Neural cell (in vitro differentiated cells): ENCODE measurements at regions not wholly inside any gene's neighbourhood (a gene's known extent, or its start where the extent isn't known, plus 50 kb on each side); places are given as distances from the start of the nearest gene placed in this dataset.

Experiments used
- H2AFZ ChIP-seq: fragments of 200-600, 300-800 bp; sonication (generic), shearing (Covaris generic); 2 replicates; pipeline ENCODE4 v1.6.0; 2014; ENCODE audit warnings: low read depth, mild to moderate bottlenecking, antibody characterized with exemption, low read length, moderate library complexity
- H3F3A ChIP-seq: fragments of 200-600 bp; shearing (Covaris generic); 2 replicates; pipeline ENCODE4 v1.6.1; 2016; ENCODE audit warnings: mild to moderate bottlenecking, moderate library complexity, mixed read lengths, antibody characterized with exemption, low read length; ENCODE audit not compliant: insufficient read depth, poor library complexity, severe bottlenecking
- H3K27ac ChIP-seq: fragments of 200-600, 300-800 bp; sonication (generic), shearing (Covaris generic); 2 replicates; pipeline ENCODE4 v1.5.1; 2014; ENCODE audit warnings: mild to moderate bottlenecking, low read length, moderate library complexity
- H3K27me3 ChIP-seq: fragments of 300-800, 200-600 bp; sonication (generic), shearing (Covaris generic); 2 replicates; pipeline ENCODE4 v1.6.0; 2014; ENCODE audit warnings: mild to moderate bottlenecking, low read depth, low read length, moderate library complexity; ENCODE audit not compliant: insufficient read depth
- H3K36me3 ChIP-seq: fragments of 300-800, 200-600 bp; sonication (generic), shearing (Covaris generic); 2 replicates; pipeline ENCODE4 v1.5.1; 2014; ENCODE audit warnings: mild to moderate bottlenecking, antibody characterized with exemption, low read length, moderate library complexity; ENCODE audit not compliant: insufficient read depth
- H3K4me2 ChIP-seq: fragments of 300-800, 200-600 bp; sonication (generic), shearing (Covaris generic); 2 replicates; pipeline ENCODE4 v1.6.0; 2014; ENCODE audit warnings: mild to moderate bottlenecking, low read length
- H3K4me3 ChIP-seq: fragments of 300-800, 200-600 bp; sonication (generic), shearing (Covaris generic); 2 replicates; pipeline ENCODE4 v1.5.1; 2014; ENCODE audit warnings: mild to moderate bottlenecking, low read length, moderate library complexity
- H3K79me2 ChIP-seq: fragments of 200-600 bp; shearing (Covaris generic); replicated peaks from 2 replicates; pipeline ENCODE4 v1.6.0; 2014; ENCODE audit warnings: mild to moderate bottlenecking, low read length, moderate library complexity; ENCODE audit not compliant: insufficient read depth
- H3K9ac ChIP-seq: fragments of 300-800, 200-600 bp; sonication (generic), shearing (Covaris generic); 2 replicates; pipeline ENCODE4 v1.6.1; 2016; ENCODE audit warnings: mild to moderate bottlenecking, low read length, mixed read lengths
- H3K9me2 ChIP-seq: fragments of 200-600 bp; shearing (Covaris generic); 2 replicates; pipeline ENCODE4 v1.6.1; 2016; ENCODE audit warnings: mild to moderate bottlenecking, low read length, mixed read lengths; ENCODE audit not compliant: insufficient read depth
- H3K9me3 ChIP-seq: fragments of 200-600, 300-800 bp; sonication (generic), shearing (Covaris generic); 2 replicates; pipeline ENCODE4 v1.6.1; 2016; ENCODE audit warnings: mild to moderate bottlenecking, mixed run types, low read length, moderate library complexity, mixed read lengths
- H4K20me1 ChIP-seq: fragments of 200-600 bp; shearing (Covaris generic); 2 replicates; pipeline ENCODE4 v1.6.1; 2016; ENCODE audit warnings: mild to moderate bottlenecking, mixed run types; ENCODE audit not compliant: insufficient read depth
- EP300 ChIP-seq: fragments of 450-650 bp; conservative IDR thresholded peaks from 2 replicates; pipeline ENCODE4 v1.6.1; 2014; ENCODE audit warnings: antibody characterized with exemption, mild to moderate bottlenecking, moderate library complexity; ENCODE audit not compliant: poor library complexity, severe bottlenecking
- EZH2 ChIP-seq: fragments of 200-600, 300-800 bp; shearing (Covaris generic), sonication (generic); IDR thresholded peaks from 2 replicates; pipeline ENCODE4 v1.6.1; 2014; ENCODE audit warnings: antibody characterized with exemption, low read length, borderline replicate concordance, mild to moderate bottlenecking; ENCODE audit not compliant: insufficient read depth, poor library complexity, severe bottlenecking
- MXI1 ChIP-seq: fragments of 450-650 bp; conservative IDR thresholded peaks from 2 replicates; pipeline ENCODE4 v1.6.1; 2014; ENCODE audit warnings: antibody characterized with exemption, mild to moderate bottlenecking; ENCODE audit not compliant: poor library complexity, severe bottlenecking
- POLR2AphosphoS5 ChIP-seq: IDR thresholded peaks from 2 replicates; pipeline ENCODE4 v1.6.1; 2012
- RAD21 ChIP-seq: fragments of 450-650 bp; conservative IDR thresholded peaks from 2 replicates; pipeline ENCODE4 v1.6.1; 2014; ENCODE audit warnings: antibody characterized with exemption, mild to moderate bottlenecking, moderate library complexity
- SMC3 ChIP-seq: fragments of 450-650 bp; conservative IDR thresholded peaks from 2 replicates; pipeline ENCODE4 v1.6.1; 2014; ENCODE audit warnings: antibody characterized with exemption, mild to moderate bottlenecking, moderate library complexity; ENCODE audit not compliant: poor library complexity
- TAF1 ChIP-seq: IDR thresholded peaks from 2 replicates; pipeline ENCODE4 v1.6.1; 2012; ENCODE audit warnings: low read depth
- TF ChIP-seq, protein P1 (sequence below): IDR thresholded peaks from 2 replicates; pipeline ENCODE4 v1.6.1; 2012; ENCODE audit warnings: borderline replicate concordance
- TF ChIP-seq, protein P2 (sequence below): fragments of 450-650 bp; IDR thresholded peaks from 2 replicates; pipeline ENCODE4 v1.5.1; 2014; ENCODE audit warnings: antibody characterized with exemption, mild to moderate bottlenecking, moderate library complexity; ENCODE audit not compliant: poor library complexity, severe bottlenecking

DNA sequence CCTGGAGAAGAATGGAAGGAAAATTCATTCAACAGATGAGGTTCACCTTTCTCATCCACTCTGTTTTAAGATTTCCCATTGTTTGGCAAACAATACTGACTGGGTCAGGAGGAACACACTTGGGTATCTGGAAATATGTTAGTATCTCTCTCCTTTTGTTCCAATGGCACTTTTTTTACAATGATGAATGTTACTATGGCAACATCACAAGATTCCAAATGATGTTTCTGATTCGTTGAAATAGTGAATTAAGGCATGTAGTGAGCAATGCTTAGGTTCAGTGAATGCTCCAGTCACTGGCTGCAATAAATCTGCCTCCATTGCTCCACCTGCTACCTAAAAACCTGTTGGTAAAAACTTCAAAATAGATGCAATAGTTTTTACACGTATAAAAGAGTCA is 392.8 kb downstream of the DNAH5 start:
- Histone ChIP-seq H3K4me3 (no peak overlapping the region), H3F3A (no peaks in the 10 kb centered on the region), H3K9me3 (no peaks in the 10 kb centered on the region), H3K27ac (peak overlapping the region; percentile 62), H3K9me2 (no peaks in the 10 kb centered on the region), H2AFZ (peak overlapping the region; percentile 45), H3K36me3 (no peaks in the 10 kb centered on the region), H4K20me1 (no peaks in the 10 kb centered on the region), H3K4me2 (no peak overlapping the region), H3K9ac (peak overlapping the region; percentile 13), H3K27me3 (no peaks in the 10 kb centered on the region), H3K79me2 (no peaks in the 10 kb centered on the region)
- peak; percentile 10 for TF ChIP-seq RAD21
- no peak for TF ChIP-seq TAF1
- no peak for TF ChIP-seq POLR2AphosphoS5
- TF ChIP-seq EZH2, result no peak
- TF ChIP-seq SMC3, result no peak

DNA sequence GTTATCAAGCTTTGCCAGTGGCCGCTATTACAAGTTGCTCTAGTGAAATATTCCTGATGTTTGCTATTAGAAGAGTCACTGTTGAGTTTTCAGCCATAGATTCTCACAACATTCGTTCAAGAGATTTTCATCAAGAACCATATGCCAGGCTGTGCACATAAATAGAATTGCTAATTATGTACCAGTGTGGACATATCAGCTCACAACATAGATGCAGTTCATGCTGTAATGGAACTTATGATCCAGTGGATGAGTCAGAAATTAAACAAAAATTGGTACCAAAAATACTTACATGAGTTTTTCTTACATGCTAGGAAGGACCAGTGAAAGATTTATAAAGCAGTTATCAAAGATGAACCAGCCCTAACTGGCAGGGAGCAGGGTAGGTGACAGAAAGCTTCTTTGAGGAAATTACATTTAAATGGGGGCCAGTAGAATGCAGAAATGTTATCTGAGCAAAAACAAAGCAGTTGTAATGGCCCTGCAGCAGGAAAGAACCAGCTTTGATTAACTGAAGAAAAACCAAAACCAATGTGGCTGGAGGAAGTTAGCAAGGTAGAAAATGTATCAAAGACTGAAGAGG is 404.2 kb downstream of the DNAH5 start:
- TF ChIP-seq TAF1 (no peak), EZH2 (no peak), SMC3 (no peak), EP300 (no peak), MXI1 (no peak), POLR2AphosphoS5 (no peak), RAD21 (no peak)
- TF ChIP-seq, protein P1, sequence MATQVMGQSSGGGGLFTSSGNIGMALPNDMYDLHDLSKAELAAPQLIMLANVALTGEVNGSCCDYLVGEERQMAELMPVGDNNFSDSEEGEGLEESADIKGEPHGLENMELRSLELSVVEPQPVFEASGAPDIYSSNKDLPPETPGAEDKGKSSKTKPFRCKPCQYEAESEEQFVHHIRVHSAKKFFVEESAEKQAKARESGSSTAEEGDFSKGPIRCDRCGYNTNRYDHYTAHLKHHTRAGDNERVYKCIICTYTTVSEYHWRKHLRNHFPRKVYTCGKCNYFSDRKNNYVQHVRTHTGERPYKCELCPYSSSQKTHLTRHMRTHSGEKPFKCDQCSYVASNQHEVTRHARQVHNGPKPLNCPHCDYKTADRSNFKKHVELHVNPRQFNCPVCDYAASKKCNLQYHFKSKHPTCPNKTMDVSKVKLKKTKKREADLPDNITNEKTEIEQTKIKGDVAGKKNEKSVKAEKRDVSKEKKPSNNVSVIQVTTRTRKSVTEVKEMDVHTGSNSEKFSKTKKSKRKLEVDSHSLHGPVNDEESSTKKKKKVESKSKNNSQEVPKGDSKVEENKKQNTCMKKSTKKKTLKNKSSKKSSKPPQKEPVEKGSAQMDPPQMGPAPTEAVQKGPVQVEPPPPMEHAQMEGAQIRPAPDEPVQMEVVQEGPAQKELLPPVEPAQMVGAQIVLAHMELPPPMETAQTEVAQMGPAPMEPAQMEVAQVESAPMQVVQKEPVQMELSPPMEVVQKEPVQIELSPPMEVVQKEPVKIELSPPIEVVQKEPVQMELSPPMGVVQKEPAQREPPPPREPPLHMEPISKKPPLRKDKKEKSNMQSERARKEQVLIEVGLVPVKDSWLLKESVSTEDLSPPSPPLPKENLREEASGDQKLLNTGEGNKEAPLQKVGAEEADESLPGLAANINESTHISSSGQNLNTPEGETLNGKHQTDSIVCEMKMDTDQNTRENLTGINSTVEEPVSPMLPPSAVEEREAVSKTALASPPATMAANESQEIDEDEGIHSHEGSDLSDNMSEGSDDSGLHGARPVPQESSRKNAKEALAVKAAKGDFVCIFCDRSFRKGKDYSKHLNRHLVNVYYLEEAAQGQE, result no peak
- TF ChIP-seq, protein P2, sequence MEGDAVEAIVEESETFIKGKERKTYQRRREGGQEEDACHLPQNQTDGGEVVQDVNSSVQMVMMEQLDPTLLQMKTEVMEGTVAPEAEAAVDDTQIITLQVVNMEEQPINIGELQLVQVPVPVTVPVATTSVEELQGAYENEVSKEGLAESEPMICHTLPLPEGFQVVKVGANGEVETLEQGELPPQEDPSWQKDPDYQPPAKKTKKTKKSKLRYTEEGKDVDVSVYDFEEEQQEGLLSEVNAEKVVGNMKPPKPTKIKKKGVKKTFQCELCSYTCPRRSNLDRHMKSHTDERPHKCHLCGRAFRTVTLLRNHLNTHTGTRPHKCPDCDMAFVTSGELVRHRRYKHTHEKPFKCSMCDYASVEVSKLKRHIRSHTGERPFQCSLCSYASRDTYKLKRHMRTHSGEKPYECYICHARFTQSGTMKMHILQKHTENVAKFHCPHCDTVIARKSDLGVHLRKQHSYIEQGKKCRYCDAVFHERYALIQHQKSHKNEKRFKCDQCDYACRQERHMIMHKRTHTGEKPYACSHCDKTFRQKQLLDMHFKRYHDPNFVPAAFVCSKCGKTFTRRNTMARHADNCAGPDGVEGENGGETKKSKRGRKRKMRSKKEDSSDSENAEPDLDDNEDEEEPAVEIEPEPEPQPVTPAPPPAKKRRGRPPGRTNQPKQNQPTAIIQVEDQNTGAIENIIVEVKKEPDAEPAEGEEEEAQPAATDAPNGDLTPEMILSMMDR, result no peak
- Histone ChIP-seq H3K36me3 (no peaks in the 10 kb centered on the region), H3K4me3 (no peak overlapping the region), H4K20me1 (no peaks in the 10 kb centered on the region), H3K27me3 (no peaks in the 10 kb centered on the region), H3K4me2 (no peak overlapping the region), H3K27ac (no peak overlapping the region), H3F3A (no peaks in the 10 kb centered on the region), H3K9me2 (no peaks in the 10 kb centered on the region), H3K79me2 (no peaks in the 10 kb centered on the region), H3K9ac (no peak overlapping the region), H2AFZ (no peak overlapping the region), H3K9me3 (no peaks in the 10 kb centered on the region)
